SH-SY5Y (cell line): ENCODE measurements at regions not wholly inside any gene's neighbourhood (a gene's known extent, or its start where the extent isn't known, plus 50 kb on each side); places are given as distances from the start of the nearest gene placed in this dataset.

Experiments used
- GATA2 ChIP-seq: IDR thresholded peaks from 2 replicates; pipeline ENCODE4 v1.6.1; 2011; ENCODE audit warnings: mild to moderate bottlenecking, low read depth, low read length
- GATA3 ChIP-seq: IDR thresholded peaks from 2 replicates; pipeline ENCODE4 v1.6.1; 2011; ENCODE audit warnings: low read depth, mild to moderate bottlenecking, low read length, moderate library complexity

DNA sequence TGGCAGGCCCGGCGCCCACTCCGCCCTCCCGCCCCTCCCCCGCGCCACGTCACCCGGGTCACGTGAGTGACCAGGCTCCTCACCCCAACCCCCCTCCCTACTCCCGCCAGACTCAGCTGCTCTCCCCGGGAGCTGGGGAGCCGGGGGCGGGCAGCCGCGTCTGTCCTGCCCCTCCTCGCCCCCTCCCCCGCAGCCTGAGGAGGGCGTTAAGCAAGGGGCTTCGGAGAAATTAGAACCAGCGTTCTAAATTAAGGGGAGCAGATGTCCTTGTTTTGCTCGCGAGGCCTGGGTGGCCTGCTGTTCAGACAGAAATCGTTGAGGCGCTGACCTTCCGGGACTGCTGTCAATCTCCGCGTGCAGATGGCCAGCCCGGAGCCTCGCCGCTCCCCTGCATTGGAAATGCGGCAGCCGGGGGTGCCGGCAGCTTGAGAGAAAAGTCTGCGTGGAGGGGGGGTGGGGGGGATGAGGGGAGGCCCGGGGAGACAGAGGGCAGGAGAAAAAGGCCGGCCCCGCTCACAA is 102.2 kb upstream of the ZNF438 start:
- TF ChIP-seq GATA2 (no peak), GATA3 (no peak)
